ENCODE measurements at regions not wholly inside any gene's neighbourhood (a gene's known extent, or its start where the extent isn't known, plus 50 kb on each side); places are given as distances from the start of the nearest gene placed in this dataset.

DNA sequence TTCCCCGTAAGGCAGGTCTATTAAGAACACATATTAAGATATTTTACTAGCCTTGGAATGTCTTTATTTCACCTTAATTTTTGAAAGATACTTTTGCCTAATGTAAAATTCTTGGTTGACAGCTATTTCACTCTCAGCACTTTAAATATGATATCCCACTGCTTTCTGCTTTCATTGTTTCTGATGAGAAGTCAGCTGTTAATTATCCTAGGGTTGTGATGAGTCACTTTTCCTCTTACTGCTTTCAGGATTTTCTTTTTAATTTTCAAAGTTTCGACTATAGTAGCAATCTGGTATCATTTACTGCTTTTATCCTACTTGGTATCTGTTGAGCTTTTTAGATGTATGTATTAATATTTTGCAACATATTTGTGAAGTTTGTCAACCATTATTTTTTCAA, 578.9 kb upstream of the ATP2B1 start:
- TF ChIP-seq, protein P1, sequence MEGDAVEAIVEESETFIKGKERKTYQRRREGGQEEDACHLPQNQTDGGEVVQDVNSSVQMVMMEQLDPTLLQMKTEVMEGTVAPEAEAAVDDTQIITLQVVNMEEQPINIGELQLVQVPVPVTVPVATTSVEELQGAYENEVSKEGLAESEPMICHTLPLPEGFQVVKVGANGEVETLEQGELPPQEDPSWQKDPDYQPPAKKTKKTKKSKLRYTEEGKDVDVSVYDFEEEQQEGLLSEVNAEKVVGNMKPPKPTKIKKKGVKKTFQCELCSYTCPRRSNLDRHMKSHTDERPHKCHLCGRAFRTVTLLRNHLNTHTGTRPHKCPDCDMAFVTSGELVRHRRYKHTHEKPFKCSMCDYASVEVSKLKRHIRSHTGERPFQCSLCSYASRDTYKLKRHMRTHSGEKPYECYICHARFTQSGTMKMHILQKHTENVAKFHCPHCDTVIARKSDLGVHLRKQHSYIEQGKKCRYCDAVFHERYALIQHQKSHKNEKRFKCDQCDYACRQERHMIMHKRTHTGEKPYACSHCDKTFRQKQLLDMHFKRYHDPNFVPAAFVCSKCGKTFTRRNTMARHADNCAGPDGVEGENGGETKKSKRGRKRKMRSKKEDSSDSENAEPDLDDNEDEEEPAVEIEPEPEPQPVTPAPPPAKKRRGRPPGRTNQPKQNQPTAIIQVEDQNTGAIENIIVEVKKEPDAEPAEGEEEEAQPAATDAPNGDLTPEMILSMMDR (IDR thresholded peaks at IDR 0.05): no peak

- TF ChIP-seq, protein P1 (IDR thresholded peaks at IDR 0.05): no peak
These were observed 572.7 kb upstream of the ATP2B1 start for GRCh38 chr12:90281154-90281868.

DNA sequence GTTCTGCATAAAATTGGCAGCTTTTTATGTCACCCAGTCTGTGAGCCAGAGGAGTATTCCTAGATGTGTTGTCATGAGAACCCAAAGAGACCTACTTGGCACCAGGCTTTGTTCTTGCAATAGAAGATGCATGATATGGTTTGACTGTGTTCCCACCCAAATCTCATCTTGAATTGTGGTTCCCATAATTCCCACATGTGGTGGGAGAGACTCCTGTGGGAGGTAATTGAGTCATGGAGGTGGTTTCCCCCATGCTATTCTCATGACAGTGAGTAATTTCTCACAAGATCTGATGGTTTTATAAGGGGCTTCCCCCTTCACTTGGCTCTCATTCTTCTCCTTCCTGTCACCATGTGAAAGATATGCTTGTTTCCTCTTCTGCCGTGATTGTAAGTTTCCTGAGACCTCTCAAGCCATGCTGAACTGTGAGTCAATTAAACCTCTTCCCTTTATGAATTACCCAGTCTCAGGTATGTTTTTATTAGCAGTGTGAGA, 572.0 kb upstream of the ATP2B1 start:
- TF ChIP-seq, protein P1 (IDR thresholded peaks at IDR 0.05): no peak

GRCh38 chr12:90280033-90280432, 571.4 kb upstream of the ATP2B1 start:
- TF ChIP-seq, protein P1 (IDR thresholded peaks at IDR 0.05): no peak

- TF ChIP-seq, protein P1 (IDR thresholded peaks at IDR 0.05): no peak
These were observed 566.5 kb upstream of the ATP2B1 start for GRCh38 chr12:90275088-90275487.

DNA sequence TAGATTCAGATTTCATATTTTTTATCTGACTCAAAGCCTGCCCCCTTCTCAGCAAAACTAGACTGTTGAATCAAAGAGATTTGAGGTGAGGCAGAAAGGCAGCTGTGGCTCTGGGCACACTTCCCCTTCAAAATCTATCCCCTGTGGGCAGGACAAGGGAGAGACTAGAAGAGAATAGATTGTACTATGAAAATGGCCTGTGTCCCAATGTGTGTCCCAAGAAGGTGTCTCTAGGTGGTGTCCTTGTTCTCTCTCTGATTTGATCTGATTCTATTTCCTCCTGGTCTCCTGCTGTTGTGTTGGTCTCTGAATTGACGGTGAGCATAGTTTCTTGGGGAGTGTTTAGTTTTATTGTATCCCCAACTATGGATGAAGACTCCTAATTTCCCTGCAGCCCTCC, 565.8 kb upstream of the ATP2B1 start:
- TF ChIP-seq, protein P1 (IDR thresholded peaks at IDR 0.05): no peak; the same call in 1 of the 2 replicates

DNA sequence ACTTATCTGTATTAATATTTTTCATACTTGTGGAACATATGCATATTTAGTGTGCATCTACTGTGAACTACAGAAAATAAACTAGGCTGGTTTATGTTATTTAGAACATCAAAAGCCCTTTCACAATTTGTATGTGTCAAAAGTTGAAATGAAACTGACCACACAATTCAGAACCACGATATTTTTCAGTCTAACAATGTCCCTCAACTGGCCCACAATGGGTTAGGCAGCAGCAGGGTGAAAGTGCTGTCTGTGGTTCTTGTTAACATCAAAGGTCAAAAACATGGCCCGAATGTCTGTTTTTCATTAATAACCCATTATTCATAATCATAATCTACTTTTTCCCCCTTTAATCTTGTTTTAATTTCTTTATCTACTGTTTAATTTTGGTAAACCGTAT, 559.9 kb upstream of the ATP2B1 start:
- TF ChIP-seq, protein P1 (IDR thresholded peaks at IDR 0.05): no peak

Data from LNCAP (cell line).